Right atrium auricular region (tissue), 2 donors: ENCODE measurements at regions not wholly inside any gene's neighbourhood (a gene's known extent, or its start where the extent isn't known, plus 50 kb on each side); places are given as distances from the start of the nearest gene placed in this dataset.

ENCODE experiments used
- DNase-seq: peaks from one replicate; pipeline ENCODE4 v3.0.0-alpha.2; 2019; ENCODE audit warnings: low spot score
- H3K27ac ChIP-seq, 2 donors: fragments of 200-600 bp; sonication (generic); 1 replicate in 1 of 2; 2 replicates in 1 of 2; pipeline ENCODE4 v1.5.1; 2016 to 2019
- H3K27me3 ChIP-seq, 2 donors: fragments of 200-600 bp; sonication (generic); one replicate each; pipeline versions ENCODE4 v1.5.1 to v1.6.0; 2017 to 2019
- H3K36me3 ChIP-seq: fragments of 200-600 bp; sonication (generic); one replicate; pipeline ENCODE4 v1.5.1; 2016
- H3K4me1 ChIP-seq, 2 donors: fragments of 200-600 bp; sonication (generic); one replicate each; pipeline versions ENCODE4 v1.5.1 to v1.6.0; 2017 to 2019
- H3K4me3 ChIP-seq, 2 donors: fragments of 200-600 bp; sonication (generic); 1 replicate in 1 of 2; 2 replicates in 1 of 2; pipeline ENCODE4 v1.5.1; 2017 to 2019; ENCODE audit warnings: mild to moderate bottlenecking in 1 of 2, moderate library complexity in 1 of 2
- H3K9me3 ChIP-seq, 2 donors: fragments of 200-600 bp; sonication (generic); one replicate each; pipeline ENCODE4 v1.5.1; 2019
- CTCF ChIP-seq, 2 donors: fragments of 200-600 bp; sonication (generic); IDR thresholded peaks; one replicate each; pipeline ENCODE4 v1.5.1; 2019; ENCODE audit warnings: antibody characterized with exemption in 2 of 2

GRCh38 chr13:40187841-40188591 lies 478.4 kb downstream of the FOXO1 start:
- no peak for TF ChIP-seq CTCF (IDR thresholded peaks at IDR 0.05)
- H3K27me3 ChIP-seq = no peaks in the 10 kb centered on the region
- H3K4me1 ChIP-seq = peaks cover 0 to 35% of the 10 kb centered on the region in 2 donors
- no peaks in the 10 kb centered on the region for H3K9me3 ChIP-seq
- H3K27ac ChIP-seq = no peak overlapping the region
- no peak for DNase-seq
- H3K36me3 ChIP-seq = no peaks in the 10 kb centered on the region
- H3K4me3 ChIP-seq = no peak overlapping the region

GRCh38 chr13:40189426-40189825 lies 477.0 kb downstream of the FOXO1 start:
- no peaks in the 10 kb centered on the region for H3K9me3 ChIP-seq
- no peak for TF ChIP-seq CTCF (IDR thresholded peaks at IDR 0.05)
- H3K27ac ChIP-seq = peak overlapping the region; percentile 63 to 84
- H3K4me1 ChIP-seq = peaks cover 0 to 43% of the 10 kb centered on the region in 2 donors
- DNase-seq = no peak
- H3K36me3 ChIP-seq = no peaks in the 10 kb centered on the region
- H3K4me3 ChIP-seq = no peak overlapping the region
- no peaks in the 10 kb centered on the region for H3K27me3 ChIP-seq

GRCh38 chr13:40189898-40190630 lies 476.4 kb downstream of the FOXO1 start:
- Histone ChIP-seq H3K4me3 (no peak overlapping the region), H3K9me3 (no peaks in the 10 kb centered on the region), H3K36me3 (no peaks in the 10 kb centered on the region), H3K27me3 (no peaks in the 10 kb centered on the region), H3K4me1 (peaks cover 0 to 43% of the 10 kb centered on the region in 2 donors), H3K27ac (peak overlapping the region; percentile 63 to 84)
- no peak for DNase-seq
- TF ChIP-seq CTCF (IDR thresholded peaks at IDR 0.05) = no peak

- peak overlapping the region; percentile 63 to 84 for H3K27ac ChIP-seq
- H3K9me3 ChIP-seq = no peaks in the 10 kb centered on the region
- peak; percentile 71 for DNase-seq
- H3K4me1 ChIP-seq = peaks cover 0 to 43% of the 10 kb centered on the region in 2 donors
- TF ChIP-seq CTCF (IDR thresholded peaks at IDR 0.05) = no peak
- H3K36me3 ChIP-seq = no peaks in the 10 kb centered on the region
- H3K4me3 ChIP-seq = no peak overlapping the region
- no peaks in the 10 kb centered on the region for H3K27me3 ChIP-seq
Observed at GRCh38 chr13:40190641-40191100, 475.8 kb downstream of the FOXO1 start.

- no peaks in the 10 kb centered on the region for H3K36me3 ChIP-seq
- no peaks in the 10 kb centered on the region for H3K9me3 ChIP-seq
- DNase-seq = no peak
- TF ChIP-seq CTCF (IDR thresholded peaks at IDR 0.05) = no peak
- H3K4me3 ChIP-seq = no peak overlapping the region
- no peaks in the 10 kb centered on the region for H3K27me3 ChIP-seq
- H3K27ac ChIP-seq = peak overlapping the region; percentile 63 to 84
- peaks cover 0 to 43% of the 10 kb centered on the region in 2 donors for H3K4me1 ChIP-seq
Observed at GRCh38 chr13:40191186-40191980, 475.1 kb downstream of the FOXO1 start.
